ENCODE measurements at regions not wholly inside any gene's neighbourhood (a gene's known extent, or its start where the extent isn't known, plus 50 kb on each side); places are given as distances from the start of the nearest gene placed in this dataset.

- Histone ChIP-seq H2BK15ac (ENCODE audit: low read depth, low read length) (no peak overlapping the region), H2BK20ac (ENCODE audit: low read depth, low read length, poor library complexity, severe bottlenecking) (no peak overlapping the region), H2AFZ (ENCODE audit: low read length) (no peak overlapping the region), H2BK5ac (ENCODE audit: insufficient read length, low read length) (no peak overlapping the region), H3K9ac (ENCODE audit: extremely low read depth, insufficient read length, low read length) (no peak overlapping the region), H3K18ac (ENCODE audit: insufficient read length, low read depth, low read length) (no peak overlapping the region), H3K9me3 (ENCODE audit: control insufficient read depth, low read depth, low read length) (no peaks in the 10 kb centered on the region), H4K8ac (replicated peaks; ENCODE audit: insufficient read length, low read depth, low read length) (no peak overlapping the region), H4K20me1 (ENCODE audit: control insufficient read depth, insufficient read depth, insufficient read length) (no peaks in the 10 kb centered on the region), H2AK5ac (ENCODE audit: insufficient read length, low read length) (no peak overlapping the region), H3K56ac (ENCODE audit: insufficient read length, low read depth, low read length) (no peak overlapping the region), H3K4me1 (ENCODE audit: insufficient read depth, low read length) (no peaks in the 10 kb centered on the region), H3K4ac (ENCODE audit: low read depth, low read length) (no peak overlapping the region), H3K4me2 (ENCODE audit: insufficient read depth, insufficient read length, low read length) (no peak overlapping the region), H3T11ph (ENCODE audit: low read length) (no peak overlapping the region), H3K23ac (ENCODE audit: insufficient read length, low read depth, low read length) (no peak overlapping the region), H3K79me2 (ENCODE audit: insufficient read depth, low read length) (no peaks in the 10 kb centered on the region), H3K14ac (ENCODE audit: insufficient read depth, low read length) (no peak overlapping the region), H2BK12ac (ENCODE audit: insufficient read length, low read depth, low read length) (no peak overlapping the region), H4K91ac (ENCODE audit: insufficient read length, low read depth, low read length) (no peak overlapping the region), H4K5ac (ENCODE audit: insufficient read length, low read depth, low read length) (no peak overlapping the region), H3K79me1 (ENCODE audit: insufficient read depth, low read depth, low read length, poor library complexity, severe bottlenecking) (no peaks in the 10 kb centered on the region), H3K27ac (ENCODE audit: insufficient read length, low read depth, low read length) (no peak overlapping the region), H3K27me3 (ENCODE audit: insufficient read depth, low read length) (no peaks in the 10 kb centered on the region), H3K23me2 (ENCODE audit: insufficient read length, low read depth, low read length, poor library complexity, severe bottlenecking) (no peaks in the 10 kb centered on the region), H2BK120ac (ENCODE audit: low read depth, low read length, poor library complexity, severe bottlenecking) (no peak overlapping the region)
- no peak for DNase-seq
- H3K27ac Mint-ChIP-seq = no peak overlapping the region
- H3K9me3 Mint-ChIP-seq = peaks cover 3% of the 10 kb centered on the region in 2 experiments; a peak in 3 of 5 replicates
- H3K4me3 Mint-ChIP-seq = no peak overlapping the region
- no CpG with 5 or more reads among the region's 1 CpG for WGBS (ENCODE audit: extremely low coverage, insufficient read length, low lambda C conversion rate)
- no peak for TF ChIP-seq CTCF (conservative IDR thresholded peaks at IDR 0.05)
- H3K27me3 Mint-ChIP-seq (ENCODE audit: low read depth) = no peaks in the 10 kb centered on the region; the same call in 1 of the 2 replicates
- H3K4me1 Mint-ChIP-seq = no peaks in the 10 kb centered on the region
- peaks cover 0 to 1% (median 0%) of the 10 kb centered on the region in 3 experiments; a peak in 1 of 7 replicates for H3K36me3 Mint-ChIP-seq (ENCODE audit: insufficient read depth in 1 of 3, low read depth in 3 of 3)
These were observed 156.1 kb downstream of the DIO2 start for GRCh38 chr14:80055226-80055625.

Data from H9 (cell line).